ENCODE measurements at regions not wholly inside any gene's neighbourhood (a gene's known extent, or its start where the extent isn't known, plus 50 kb on each side); places are given as distances from the start of the nearest gene placed in this dataset.

DNA sequence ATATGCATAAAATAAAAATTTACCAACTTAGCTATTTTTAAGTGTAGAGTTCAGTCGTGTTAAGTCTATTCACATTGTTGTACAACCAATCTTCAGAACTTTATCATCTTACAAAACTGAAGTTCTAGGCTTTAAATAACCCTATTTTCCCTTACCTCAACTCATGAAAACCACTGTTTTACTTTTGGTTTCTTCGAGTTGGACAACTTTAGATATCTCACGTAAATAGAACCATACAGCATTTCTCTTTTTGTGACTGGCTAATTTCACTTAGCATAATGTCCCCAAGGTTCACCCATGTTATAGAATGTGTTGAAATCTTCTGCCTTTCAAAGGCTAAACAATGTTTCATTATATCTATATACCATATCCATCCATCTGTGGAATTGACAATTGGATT lies 819.0 kb upstream of the ADGRL4 start:
- TF ChIP-seq EZH2 (optimal IDR thresholded peaks at IDR 0.05; ENCODE audit: low read depth, low read length) = no peak
- TF ChIP-seq, protein P1, sequence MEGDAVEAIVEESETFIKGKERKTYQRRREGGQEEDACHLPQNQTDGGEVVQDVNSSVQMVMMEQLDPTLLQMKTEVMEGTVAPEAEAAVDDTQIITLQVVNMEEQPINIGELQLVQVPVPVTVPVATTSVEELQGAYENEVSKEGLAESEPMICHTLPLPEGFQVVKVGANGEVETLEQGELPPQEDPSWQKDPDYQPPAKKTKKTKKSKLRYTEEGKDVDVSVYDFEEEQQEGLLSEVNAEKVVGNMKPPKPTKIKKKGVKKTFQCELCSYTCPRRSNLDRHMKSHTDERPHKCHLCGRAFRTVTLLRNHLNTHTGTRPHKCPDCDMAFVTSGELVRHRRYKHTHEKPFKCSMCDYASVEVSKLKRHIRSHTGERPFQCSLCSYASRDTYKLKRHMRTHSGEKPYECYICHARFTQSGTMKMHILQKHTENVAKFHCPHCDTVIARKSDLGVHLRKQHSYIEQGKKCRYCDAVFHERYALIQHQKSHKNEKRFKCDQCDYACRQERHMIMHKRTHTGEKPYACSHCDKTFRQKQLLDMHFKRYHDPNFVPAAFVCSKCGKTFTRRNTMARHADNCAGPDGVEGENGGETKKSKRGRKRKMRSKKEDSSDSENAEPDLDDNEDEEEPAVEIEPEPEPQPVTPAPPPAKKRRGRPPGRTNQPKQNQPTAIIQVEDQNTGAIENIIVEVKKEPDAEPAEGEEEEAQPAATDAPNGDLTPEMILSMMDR (IDR thresholded peaks at IDR 0.05; ENCODE audit: low read length) = no peak

All from MM.1S (cell line).